BLaER1 treated with 17β-estradiol and CSF1 and Interleukin-3, amounts not matched to agents 10 nM and 100 nM (cell line): ENCODE measurements at regions not wholly inside any gene's neighbourhood (a gene's known extent, or its start where the extent isn't known, plus 50 kb on each side); places are given as distances from the start of the nearest gene placed in this dataset.

Experiments
- H3K27ac ChIP-seq, 11 experiments: shearing (Covaris generic); formaldehyde crosslinking; 2 replicates each; pipeline ENCODE4 v1.8.1; 2022
- H3K27me3 ChIP-seq, 11 experiments: shearing (Covaris generic); formaldehyde crosslinking; 2 replicates each; pipeline ENCODE4 v1.8.1; 2022
- H3K36me3 ChIP-seq, 11 experiments: shearing (Covaris generic); formaldehyde crosslinking; 2 replicates each; pipeline ENCODE4 v1.8.1; 2022
- H3K4me1 ChIP-seq, 10 experiments: shearing (Covaris generic); formaldehyde crosslinking; 2 replicates each; pipeline ENCODE4 v1.8.1; 2022
- H3K4me2 ChIP-seq, 11 experiments: shearing (Covaris generic); formaldehyde crosslinking; 2 replicates each; pipeline ENCODE4 v1.8.1; 2022
- H3K4me3 ChIP-seq, 10 experiments: shearing (Covaris generic); formaldehyde crosslinking; 2 replicates each; pipeline ENCODE4 v1.8.1; 2022
- H3K9ac ChIP-seq, 11 experiments: shearing (Covaris generic); formaldehyde crosslinking; 2 replicates each; pipeline ENCODE4 v1.8.1; 2022
- H3K9me3 ChIP-seq, 11 experiments: shearing (Covaris generic); formaldehyde crosslinking; replicated peaks in 1 of 11; 2 replicates each; pipeline ENCODE4 v1.8.1; 2022
- H4K20me1 ChIP-seq, 11 experiments: shearing (Covaris generic); formaldehyde crosslinking; 2 replicates each; pipeline ENCODE4 v1.8.1; 2022
- Cebpa-rat ChIP-seq, 11 experiments: shearing (Covaris generic); IDR thresholded peaks; 2 replicates each; pipeline ENCODE4 v1.8.1; 2022

GRCh38 chr20:16678779-16679178 is 51.0 kb upstream of the SNRPB2 start:
- Histone ChIP-seq H3K9me3 (peaks cover 0 to 15% (median 8%) of the 10 kb centered on the region in 11 experiments; a peak in 7 of 22 replicates), H3K36me3 (no peaks in the 10 kb centered on the region), H3K4me1 (peaks cover 0 to 6% (median 0%) of the 10 kb centered on the region in 10 experiments; a peak in 4 of 20 replicates), H4K20me1 (no peaks in the 10 kb centered on the region), H3K4me3 (no peak overlapping the region), H3K4me2 (no peak overlapping the region), H3K27me3 (no peaks in the 10 kb centered on the region), H3K27ac (no peak overlapping the region), H3K9ac (no peak overlapping the region)
- TF ChIP-seq Cebpa-rat (IDR thresholded peaks at IDR 0.05): no peak

- Histone ChIP-seq H3K4me3 (no peak overlapping the region), H3K9me3 (peaks cover 0 to 18% (median 6%) of the 10 kb centered on the region in 11 experiments; a peak in 7 of 22 replicates), H3K27me3 (no peaks in the 10 kb centered on the region), H3K36me3 (no peaks in the 10 kb centered on the region), H3K4me1 (peaks cover 0 to 6% (median 0%) of the 10 kb centered on the region in 10 experiments; a peak in 4 of 20 replicates), H4K20me1 (no peaks in the 10 kb centered on the region), H3K27ac (no peak overlapping the region), H3K9ac (no peak overlapping the region), H3K4me2 (no peak overlapping the region)
- TF ChIP-seq Cebpa-rat (IDR thresholded peaks at IDR 0.05): no peak
Measured at GRCh38 chr20:16676891-16677290, 52.9 kb upstream of the SNRPB2 start.

GRCh38 chr20:16675001-16675564 is 54.7 kb upstream of the SNRPB2 start:
- H3K9ac ChIP-seq: no peak overlapping the region
- H3K36me3 ChIP-seq: no peaks in the 10 kb centered on the region
- no peak for TF ChIP-seq Cebpa-rat (IDR thresholded peaks at IDR 0.05)
- H3K4me2 ChIP-seq: no peak overlapping the region
- no peak overlapping the region for H3K4me3 ChIP-seq
- no peaks in the 10 kb centered on the region for H3K27me3 ChIP-seq
- peaks cover 8 to 21% (median 13%) of the 10 kb centered on the region in 11 experiments for H3K9me3 ChIP-seq
- H4K20me1 ChIP-seq: no peaks in the 10 kb centered on the region
- peaks cover 0 to 5% (median 0%) of the 10 kb centered on the region in 10 experiments; a peak in 4 of 20 replicates for H3K4me1 ChIP-seq
- no peak overlapping the region for H3K27ac ChIP-seq

- no peaks in the 10 kb centered on the region for H3K27me3 ChIP-seq
- H3K4me2 ChIP-seq: no peak overlapping the region
Measured at GRCh38 chr20:16674243-16674642, 55.6 kb upstream of the SNRPB2 start.

GRCh38 chr20:16672299-16672698 is 57.5 kb upstream of the SNRPB2 start:
- no peak for TF ChIP-seq Cebpa-rat (IDR thresholded peaks at IDR 0.05)
- Histone ChIP-seq H3K27ac (no peak overlapping the region), H3K9ac (no peak overlapping the region), H3K27me3 (no peaks in the 10 kb centered on the region), H3K36me3 (no peaks in the 10 kb centered on the region; a peak in 1 of 22 replicates), H3K4me3 (no peak overlapping the region), H3K4me2 (no peak overlapping the region), H4K20me1 (no peaks in the 10 kb centered on the region), H3K9me3 (peaks cover 30 to 42% (median 35%) of the 10 kb centered on the region in 11 experiments), H3K4me1 (no peaks in the 10 kb centered on the region)

More at GRCh38 chr20:16674243-16674642, 55.6 kb upstream of the SNRPB2 start:
- Histone ChIP-seq H3K9ac (no peak overlapping the region), H3K36me3 (no peaks in the 10 kb centered on the region; a peak in 1 of 22 replicates), H3K27ac (no peak overlapping the region), H3K4me3 (no peak overlapping the region), H3K4me1 (no peaks in the 10 kb centered on the region), H3K9me3 (peaks cover 16 to 29% (median 21%) of the 10 kb centered on the region in 11 experiments), H4K20me1 (no peaks in the 10 kb centered on the region)
- TF ChIP-seq Cebpa-rat (IDR thresholded peaks at IDR 0.05): no peak

GRCh38 chr20:16671753-16672152 is 58.1 kb upstream of the SNRPB2 start:
- Histone ChIP-seq H3K4me1 (no peaks in the 10 kb centered on the region), H3K9me3 (peaks cover 30 to 48% (median 41%) of the 10 kb centered on the region in 11 experiments), H4K20me1 (no peaks in the 10 kb centered on the region), H3K4me2 (no peak overlapping the region), H3K27ac (no peak overlapping the region), H3K9ac (no peak overlapping the region), H3K4me3 (no peak overlapping the region), H3K27me3 (no peaks in the 10 kb centered on the region), H3K36me3 (no peaks in the 10 kb centered on the region; a peak in 1 of 22 replicates)
- TF ChIP-seq Cebpa-rat (IDR thresholded peaks at IDR 0.05): no peak

GRCh38 chr20:16666272-16666671 is 63.6 kb upstream of the SNRPB2 start:
- H3K27me3 ChIP-seq: no peaks in the 10 kb centered on the region
- H3K36me3 ChIP-seq: no peaks in the 10 kb centered on the region; a peak in 1 of 22 replicates
- no peak overlapping the region for H3K27ac ChIP-seq
- peaks cover 0 to 7% (median 4%) of the 10 kb centered on the region in 10 experiments; a peak in 3 of 20 replicates for H3K4me1 ChIP-seq
- no peak overlapping the region for H3K4me3 ChIP-seq
- H3K9ac ChIP-seq: no peak overlapping the region
- no peak for TF ChIP-seq Cebpa-rat (IDR thresholded peaks at IDR 0.05)
- peaks cover 30 to 44% (median 39%) of the 10 kb centered on the region in 11 experiments for H3K9me3 ChIP-seq
- no peaks in the 10 kb centered on the region for H4K20me1 ChIP-seq
- no peak overlapping the region for H3K4me2 ChIP-seq

GRCh38 chr20:16664020-16664419 is 65.8 kb upstream of the SNRPB2 start:
- H3K4me2 ChIP-seq: no peak overlapping the region
- H3K27ac ChIP-seq: no peak overlapping the region
- H3K4me1 ChIP-seq: peaks cover 0 to 8% (median 4%) of the 10 kb centered on the region in 10 experiments; a peak in 3 of 20 replicates
- no peaks in the 10 kb centered on the region for H3K36me3 ChIP-seq
- TF ChIP-seq Cebpa-rat (IDR thresholded peaks at IDR 0.05): no peak
- H3K4me3 ChIP-seq: no peak overlapping the region
- H3K9me3 ChIP-seq: peaks cover 11 to 24% (median 22%) of the 10 kb centered on the region in 11 experiments
- no peaks in the 10 kb centered on the region for H4K20me1 ChIP-seq
- H3K9ac ChIP-seq: no peak overlapping the region
- no peaks in the 10 kb centered on the region for H3K27me3 ChIP-seq

GRCh38 chr20:16662467-16662866 is 67.4 kb upstream of the SNRPB2 start:
- no peak overlapping the region for H3K4me2 ChIP-seq
- no peaks in the 10 kb centered on the region for H4K20me1 ChIP-seq
- no peaks in the 10 kb centered on the region for H3K36me3 ChIP-seq
- no peak overlapping the region for H3K27ac ChIP-seq
- H3K9ac ChIP-seq: no peak overlapping the region
- H3K27me3 ChIP-seq: no peaks in the 10 kb centered on the region
- no peak for TF ChIP-seq Cebpa-rat (IDR thresholded peaks at IDR 0.05)
- H3K9me3 ChIP-seq: peaks cover 3 to 18% (median 14%) of the 10 kb centered on the region in 11 experiments; a peak in 19 of 22 replicates
- peaks cover 0 to 8% (median 4%) of the 10 kb centered on the region in 10 experiments; a peak in 3 of 20 replicates for H3K4me1 ChIP-seq
- H3K4me3 ChIP-seq: no peak overlapping the region

GRCh38 chr20:16661756-16662155 is 68.1 kb upstream of the SNRPB2 start:
- H3K4me3 ChIP-seq: no peak overlapping the region
- H3K27me3 ChIP-seq: no peaks in the 10 kb centered on the region
- H3K4me1 ChIP-seq: peaks cover 0 to 8% (median 4%) of the 10 kb centered on the region in 10 experiments; a peak in 3 of 20 replicates
- TF ChIP-seq Cebpa-rat (IDR thresholded peaks at IDR 0.05): no peak
- peak overlapping the region in 3 of 11 experiments; percentile 17 to 32 (median 20); a peak in 5 of 22 replicates for H3K4me2 ChIP-seq
- peaks cover 0 to 17% (median 13%) of the 10 kb centered on the region in 11 experiments; a peak in 16 of 22 replicates for H3K9me3 ChIP-seq
- H4K20me1 ChIP-seq: no peaks in the 10 kb centered on the region
- no peaks in the 10 kb centered on the region for H3K36me3 ChIP-seq
- H3K9ac ChIP-seq: no peak overlapping the region
- no peak overlapping the region for H3K27ac ChIP-seq
